Neural cell (in vitro differentiated cells): ENCODE measurements at regions not wholly inside any gene's neighbourhood (a gene's known extent, or its start where the extent isn't known, plus 50 kb on each side); places are given as distances from the start of the nearest gene placed in this dataset.

Experiments
- CTCF ChIP-seq: fragments of 450-650 bp; IDR thresholded peaks from 2 replicates; pipeline ENCODE4 v1.5.1; 2014; ENCODE audit warnings: antibody characterized with exemption, mild to moderate bottlenecking, moderate library complexity; ENCODE audit not compliant: poor library complexity, severe bottlenecking
- MXI1 ChIP-seq: fragments of 450-650 bp; conservative IDR thresholded peaks from 2 replicates; pipeline ENCODE4 v1.6.1; 2014; ENCODE audit warnings: antibody characterized with exemption, mild to moderate bottlenecking; ENCODE audit not compliant: poor library complexity, severe bottlenecking
- POLR2AphosphoS5 ChIP-seq: IDR thresholded peaks from 2 replicates; pipeline ENCODE4 v1.6.1; 2012
- REST ChIP-seq: IDR thresholded peaks from 2 replicates; pipeline ENCODE4 v1.6.1; 2012; ENCODE audit warnings: borderline replicate concordance
- TAF1 ChIP-seq: IDR thresholded peaks from 2 replicates; pipeline ENCODE4 v1.6.1; 2012; ENCODE audit warnings: low read depth

GRCh38 chr7:46257761-46258448 is 336.8 kb upstream of the IGFBP3 start:
- TF ChIP-seq MXI1 (no peak), POLR2AphosphoS5 (no peak), REST (no peak), TAF1 (no peak), CTCF (no peak)
